ENCODE measurements at regions not wholly inside any gene's neighbourhood (a gene's known extent, or its start where the extent isn't known, plus 50 kb on each side); places are given as distances from the start of the nearest gene placed in this dataset.

DNA sequence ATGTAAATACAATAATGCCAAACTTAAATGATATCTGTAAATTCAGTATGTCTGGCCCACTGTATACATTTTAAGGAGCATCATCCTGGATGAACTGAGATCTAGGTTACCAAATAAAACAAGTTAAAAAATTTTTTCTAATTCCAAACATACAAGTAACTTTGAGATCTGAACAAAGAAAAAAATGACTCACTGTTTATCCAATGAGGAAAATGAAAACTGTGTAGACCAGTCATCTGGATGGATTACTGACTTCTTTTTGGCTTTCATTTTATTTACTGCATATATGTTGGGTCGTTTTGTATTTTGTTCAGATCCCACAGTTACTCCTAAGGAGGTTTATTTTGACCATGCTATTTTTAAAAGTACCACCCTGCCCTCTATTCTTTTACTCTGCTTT lies 189.8 kb downstream of the RBM43 start:
- no peak for TF ChIP-seq CTCF (IDR thresholded peaks at IDR 0.05; ENCODE audit: low read length)
- no peak for TF ChIP-seq EZH2 (IDR thresholded peaks at IDR 0.05; ENCODE audit: borderline replicate concordance, low read length)
